D721Med (cell line): ENCODE measurements at regions not wholly inside any gene's neighbourhood (a gene's known extent, or its start where the extent isn't known, plus 50 kb on each side); places are given as distances from the start of the nearest gene placed in this dataset.

Experiments used
- DNase-seq: peaks from one replicate; pipeline ENCODE4 v3.0.0; 2011; ENCODE audit warnings: low spot score; ENCODE audit not compliant: insufficient read length
- FAIRE-seq: peaks from 2 replicates; lab custom pipeline; 2011; peaks lifted over from hg19 to GRCh38; lab: Jason Lieb, UNC
- TF ChIP-seq, protein P1 (sequence below): IDR thresholded peaks from 2 replicates; pipeline ENCODE4 v1.5.1; 2012; ENCODE audit warnings: mild to moderate bottlenecking, control low read depth; ENCODE audit not compliant: insufficient read depth; ENCODE audit errors: missing control alignments

GRCh38 chr1:59236721-59237545, 60.0 kb upstream of the FGGY start:
- DNase-seq (no peak), FAIRE-seq (no peak)
- TF ChIP-seq, protein P1, sequence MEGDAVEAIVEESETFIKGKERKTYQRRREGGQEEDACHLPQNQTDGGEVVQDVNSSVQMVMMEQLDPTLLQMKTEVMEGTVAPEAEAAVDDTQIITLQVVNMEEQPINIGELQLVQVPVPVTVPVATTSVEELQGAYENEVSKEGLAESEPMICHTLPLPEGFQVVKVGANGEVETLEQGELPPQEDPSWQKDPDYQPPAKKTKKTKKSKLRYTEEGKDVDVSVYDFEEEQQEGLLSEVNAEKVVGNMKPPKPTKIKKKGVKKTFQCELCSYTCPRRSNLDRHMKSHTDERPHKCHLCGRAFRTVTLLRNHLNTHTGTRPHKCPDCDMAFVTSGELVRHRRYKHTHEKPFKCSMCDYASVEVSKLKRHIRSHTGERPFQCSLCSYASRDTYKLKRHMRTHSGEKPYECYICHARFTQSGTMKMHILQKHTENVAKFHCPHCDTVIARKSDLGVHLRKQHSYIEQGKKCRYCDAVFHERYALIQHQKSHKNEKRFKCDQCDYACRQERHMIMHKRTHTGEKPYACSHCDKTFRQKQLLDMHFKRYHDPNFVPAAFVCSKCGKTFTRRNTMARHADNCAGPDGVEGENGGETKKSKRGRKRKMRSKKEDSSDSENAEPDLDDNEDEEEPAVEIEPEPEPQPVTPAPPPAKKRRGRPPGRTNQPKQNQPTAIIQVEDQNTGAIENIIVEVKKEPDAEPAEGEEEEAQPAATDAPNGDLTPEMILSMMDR: no peak

DNA sequence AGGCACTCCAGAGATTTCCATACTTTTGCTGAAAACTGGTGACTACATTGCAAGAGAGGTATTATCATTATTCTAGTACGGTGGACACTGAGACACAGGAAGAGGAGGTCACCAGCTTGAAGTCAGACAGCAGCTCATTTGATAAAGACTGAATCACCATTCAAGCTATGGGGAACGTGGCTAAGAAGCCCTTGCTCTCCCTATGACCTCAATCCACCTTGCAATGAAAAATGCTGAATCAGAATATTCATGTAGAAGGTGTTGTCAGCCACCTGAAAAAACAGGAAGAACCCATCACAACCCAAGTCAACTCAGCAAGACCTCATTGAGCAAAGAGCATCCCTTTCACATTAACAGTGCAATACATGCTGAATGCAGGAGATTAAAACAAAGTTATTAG, 59.0 kb upstream of the FGGY start:
- TF ChIP-seq, protein P1: no peak
- FAIRE-seq: no peak
- no peak for DNase-seq

DNA sequence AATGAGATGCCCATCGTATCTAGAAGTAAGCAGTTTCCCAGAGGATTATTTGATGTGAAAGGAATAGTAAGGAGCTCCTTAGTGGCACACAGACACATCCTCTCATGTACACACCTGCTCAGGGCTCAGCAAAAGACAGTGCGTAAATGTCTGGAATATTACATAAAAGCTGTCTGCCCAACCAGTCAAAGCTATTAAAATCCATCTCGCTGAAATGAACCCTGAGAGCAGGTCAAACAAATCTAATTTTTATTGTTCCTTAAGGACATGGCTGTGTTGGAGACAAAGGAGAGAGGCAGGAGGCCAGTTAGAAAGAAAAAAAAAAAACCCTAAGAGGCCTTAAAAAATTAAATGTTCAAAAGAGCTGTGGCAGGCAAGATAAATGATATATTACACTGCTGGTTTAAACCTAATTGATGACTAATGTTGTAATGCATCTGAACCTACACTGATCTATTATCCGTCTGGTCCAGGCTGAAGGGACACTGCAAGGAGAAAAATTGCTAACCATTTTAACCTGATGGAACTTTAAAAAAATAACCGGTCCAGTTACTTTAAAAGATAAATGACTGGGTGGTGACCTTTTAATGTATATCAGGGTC, 58.5 kb upstream of the FGGY start:
- FAIRE-seq: no peak
- TF ChIP-seq, protein P1: no peak
- DNase-seq: no peak

DNA sequence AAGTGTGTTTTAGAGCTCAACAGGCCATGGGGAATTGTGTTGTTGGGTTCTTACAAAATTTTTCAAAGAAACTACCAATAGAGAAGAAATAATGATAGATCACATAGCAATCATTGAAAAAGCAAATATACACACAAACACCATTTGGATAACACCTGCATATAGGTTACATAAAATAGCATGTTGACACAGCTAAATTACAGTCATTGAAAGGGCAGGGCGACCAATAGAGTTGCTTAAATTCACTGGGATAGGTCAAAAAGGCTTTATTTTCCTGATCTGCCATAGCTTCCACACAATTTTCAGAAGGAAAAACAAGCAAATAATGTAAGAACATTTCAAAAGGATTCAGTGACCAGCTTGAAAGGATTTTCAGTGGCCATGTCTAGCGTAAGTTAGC, 57.9 kb upstream of the FGGY start:
- DNase-seq (no peak), FAIRE-seq (no peak)
- TF ChIP-seq, protein P1: no peak

- TF ChIP-seq, protein P1: no peak
- FAIRE-seq (no peak), DNase-seq (no peak)
Measured at GRCh38 chr1:59241909-59242308, 55.0 kb upstream of the FGGY start.

DNA sequence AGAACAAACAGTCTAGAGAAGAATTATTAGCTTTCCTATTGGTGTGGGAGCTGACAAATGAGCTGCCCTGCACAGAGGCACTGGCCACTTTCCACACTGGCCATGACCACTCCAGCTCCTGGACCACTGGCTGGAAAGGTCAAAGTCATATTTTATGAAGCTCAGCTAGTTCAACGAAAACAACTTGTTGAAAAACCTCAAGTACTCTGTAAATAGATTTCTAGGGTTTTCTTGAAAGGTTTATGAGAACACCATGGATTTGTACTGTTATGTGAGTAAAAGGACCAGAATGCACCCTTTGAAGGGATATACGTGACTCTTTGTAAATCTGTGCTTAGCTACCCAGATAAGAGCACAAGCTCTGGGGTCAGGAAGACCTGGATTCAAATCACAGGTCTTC, 54.5 kb upstream of the FGGY start:
- DNase-seq (no peak), FAIRE-seq (no peak)
- TF ChIP-seq, protein P1: no peak

DNA sequence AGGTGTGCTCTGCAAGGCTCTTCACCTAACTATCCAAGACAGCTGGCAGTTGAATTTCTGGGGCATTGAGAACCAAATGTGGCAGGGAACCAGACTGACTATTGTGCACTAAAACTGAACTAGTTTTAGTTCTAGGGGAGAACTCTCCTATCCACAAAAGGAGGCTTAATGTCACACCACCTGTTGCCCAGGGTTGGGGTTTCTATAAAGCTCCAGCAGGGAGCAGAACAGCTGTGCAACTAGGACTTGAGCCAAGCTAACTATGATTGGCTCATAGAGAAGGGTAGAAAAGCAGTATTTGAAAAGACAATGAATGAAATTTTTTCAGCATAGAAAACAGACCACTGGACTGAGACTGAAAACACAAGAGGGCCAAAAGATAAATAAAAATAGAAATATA, 53.3 kb upstream of the FGGY start:
- TF ChIP-seq, protein P1: no peak
- DNase-seq (no peak), FAIRE-seq (no peak)
